Stimulated activated CD8-positive, alpha-beta memory T cell treated with anti-CD3 and anti-CD28 coated beads, Interleukin-15, amount 100 ng/mL, for 4 hours (primary cell): ENCODE measurements at regions not wholly inside any gene's neighbourhood (a gene's known extent, or its start where the extent isn't known, plus 50 kb on each side); places are given as distances from the start of the nearest gene placed in this dataset.

Experiments used
- DNase-seq, 2 donors: peaks; one replicate each; pipeline ENCODE4 v3.0.0-alpha.2; 2020; ENCODE audit warnings: low read depth in 2 of 2

GRCh38 chr6:87807475-87807874, 105.4 kb upstream of the AKIRIN2 start:
- DNase-seq, result no peak

GRCh38 chr6:87806635-87807034, 104.6 kb upstream of the AKIRIN2 start:
- DNase-seq, result no peak

- no peak for DNase-seq
These were observed 104.1 kb upstream of the AKIRIN2 start for GRCh38 chr6:87806099-87806498.

- no peak for DNase-seq
These were observed 101.8 kb upstream of the AKIRIN2 start for GRCh38 chr6:87803791-87804190.

GRCh38 chr6:87799651-87800050, 97.6 kb upstream of the AKIRIN2 start:
- DNase-seq, result no peak

GRCh38 chr6:87798393-87799278, 96.6 kb upstream of the AKIRIN2 start:
- DNase-seq, result no peak

- DNase-seq, result no peak
These were observed 93.2 kb upstream of the AKIRIN2 start for GRCh38 chr6:87794922-87795885.

GRCh38 chr6:87793315-87793714, 91.3 kb upstream of the AKIRIN2 start:
- no peak for DNase-seq

- no peak for DNase-seq
These were observed 89.9 kb upstream of the AKIRIN2 start for GRCh38 chr6:87791982-87792381.

GRCh38 chr6:87791485-87791884, 89.5 kb upstream of the AKIRIN2 start:
- DNase-seq, result no peak

- DNase-seq, result no peak
These were observed 89.0 kb upstream of the AKIRIN2 start for GRCh38 chr6:87791029-87791428.

- no peak for DNase-seq
These were observed 87.9 kb upstream of the AKIRIN2 start for GRCh38 chr6:87789900-87790290.

- DNase-seq, result no peak
These were observed 87.3 kb upstream of the AKIRIN2 start for GRCh38 chr6:87789198-87789899.

GRCh38 chr6:87788141-87788540, 86.1 kb upstream of the AKIRIN2 start:
- DNase-seq, result no peak

- DNase-seq, result no peak
These were observed 83.3 kb upstream of the AKIRIN2 start for GRCh38 chr6:87785229-87785862.

GRCh38 chr6:87784690-87785089, 82.7 kb upstream of the AKIRIN2 start:
- DNase-seq, result no peak

GRCh38 chr6:87784051-87784450, 82.0 kb upstream of the AKIRIN2 start:
- DNase-seq, result no peak

GRCh38 chr6:87779542-87779941, 77.5 kb upstream of the AKIRIN2 start:
- no peak for DNase-seq

- DNase-seq, result no peak
These were observed 70.8 kb upstream of the AKIRIN2 start for GRCh38 chr6:87772597-87773530.

GRCh38 chr6:87767478-87767877, 65.4 kb upstream of the AKIRIN2 start:
- no peak for DNase-seq
